ENCODE measurements at regions not wholly inside any gene's neighbourhood (a gene's known extent, or its start where the extent isn't known, plus 50 kb on each side); places are given as distances from the start of the nearest gene placed in this dataset.

GRCh38 chr13:106815545-106815944 lies 247.6 kb upstream of the ARGLU1 start (continued):
- TF ChIP-seq, protein P1, sequence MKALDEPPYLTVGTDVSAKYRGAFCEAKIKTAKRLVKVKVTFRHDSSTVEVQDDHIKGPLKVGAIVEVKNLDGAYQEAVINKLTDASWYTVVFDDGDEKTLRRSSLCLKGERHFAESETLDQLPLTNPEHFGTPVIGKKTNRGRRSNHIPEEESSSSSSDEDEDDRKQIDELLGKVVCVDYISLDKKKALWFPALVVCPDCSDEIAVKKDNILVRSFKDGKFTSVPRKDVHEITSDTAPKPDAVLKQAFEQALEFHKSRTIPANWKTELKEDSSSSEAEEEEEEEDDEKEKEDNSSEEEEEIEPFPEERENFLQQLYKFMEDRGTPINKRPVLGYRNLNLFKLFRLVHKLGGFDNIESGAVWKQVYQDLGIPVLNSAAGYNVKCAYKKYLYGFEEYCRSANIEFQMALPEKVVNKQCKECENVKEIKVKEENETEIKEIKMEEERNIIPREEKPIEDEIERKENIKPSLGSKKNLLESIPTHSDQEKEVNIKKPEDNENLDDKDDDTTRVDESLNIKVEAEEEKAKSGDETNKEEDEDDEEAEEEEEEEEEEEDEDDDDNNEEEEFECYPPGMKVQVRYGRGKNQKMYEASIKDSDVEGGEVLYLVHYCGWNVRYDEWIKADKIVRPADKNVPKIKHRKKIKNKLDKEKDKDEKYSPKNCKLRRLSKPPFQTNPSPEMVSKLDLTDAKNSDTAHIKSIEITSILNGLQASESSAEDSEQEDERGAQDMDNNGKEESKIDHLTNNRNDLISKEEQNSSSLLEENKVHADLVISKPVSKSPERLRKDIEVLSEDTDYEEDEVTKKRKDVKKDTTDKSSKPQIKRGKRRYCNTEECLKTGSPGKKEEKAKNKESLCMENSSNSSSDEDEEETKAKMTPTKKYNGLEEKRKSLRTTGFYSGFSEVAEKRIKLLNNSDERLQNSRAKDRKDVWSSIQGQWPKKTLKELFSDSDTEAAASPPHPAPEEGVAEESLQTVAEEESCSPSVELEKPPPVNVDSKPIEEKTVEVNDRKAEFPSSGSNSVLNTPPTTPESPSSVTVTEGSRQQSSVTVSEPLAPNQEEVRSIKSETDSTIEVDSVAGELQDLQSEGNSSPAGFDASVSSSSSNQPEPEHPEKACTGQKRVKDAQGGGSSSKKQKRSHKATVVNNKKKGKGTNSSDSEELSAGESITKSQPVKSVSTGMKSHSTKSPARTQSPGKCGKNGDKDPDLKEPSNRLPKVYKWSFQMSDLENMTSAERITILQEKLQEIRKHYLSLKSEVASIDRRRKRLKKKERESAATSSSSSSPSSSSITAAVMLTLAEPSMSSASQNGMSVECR (CRISPR knock-in tag; IDR thresholded peaks at IDR 0.05; ENCODE audit: borderline replicate concordance), result no peak
- TF ChIP-seq ZNF423 (CRISPR knock-in tag; IDR thresholded peaks at IDR 0.05) (peak; percentile 83), ZNF281 (CRISPR knock-in tag; IDR thresholded peaks at IDR 0.05) (peak; percentile 84; the same call in 1 of the 2 replicates), ATF3 (CRISPR knock-in tag; conservative IDR thresholded peaks at IDR 0.05) (no peak), ZNF232 (CRISPR knock-in tag; IDR thresholded peaks at IDR 0.05) (no peak), OVOL2 (CRISPR knock-in tag; IDR thresholded peaks at IDR 0.05; ENCODE audit: borderline replicate concordance) (no peak), FOXP4 (CRISPR knock-in tag; IDR thresholded peaks at IDR 0.05) (peak; percentile 77; the same call in 1 of the 2 replicates), EMX1 (CRISPR knock-in tag; IDR thresholded peaks at IDR 0.05) (no peak), ATF2 (CRISPR knock-in tag; IDR thresholded peaks at IDR 0.05; ENCODE audit: borderline replicate concordance, low read depth) (no peak), SP1 (CRISPR knock-in tag; conservative IDR thresholded peaks at IDR 0.05) (0 out of 2 replicates have a peak, but pooled peaks have one; percentile 27), FOXP1 (CRISPR knock-in tag; IDR thresholded peaks at IDR 0.05; ENCODE audit: borderline replicate concordance) (no peak), ELF4 (CRISPR knock-in tag; IDR thresholded peaks at IDR 0.05; ENCODE audit: low read depth) (no peak), SMAD4 (CRISPR knock-in tag; IDR thresholded peaks at IDR 0.05) (no peak), STAT6 (CRISPR knock-in tag; conservative IDR thresholded peaks at IDR 0.05; ENCODE audit: low read depth) (no peak), ZNF219 (CRISPR knock-in tag; IDR thresholded peaks at IDR 0.05; ENCODE audit: borderline replicate concordance) (no peak), NFATC4 (CRISPR knock-in tag; IDR thresholded peaks at IDR 0.05) (no peak), ZNF138 (CRISPR knock-in tag; conservative IDR thresholded peaks at IDR 0.05) (no peak), NFE2L1 (CRISPR knock-in tag; IDR thresholded peaks at IDR 0.05) (no peak)
- TF ChIP-seq, protein P2, sequence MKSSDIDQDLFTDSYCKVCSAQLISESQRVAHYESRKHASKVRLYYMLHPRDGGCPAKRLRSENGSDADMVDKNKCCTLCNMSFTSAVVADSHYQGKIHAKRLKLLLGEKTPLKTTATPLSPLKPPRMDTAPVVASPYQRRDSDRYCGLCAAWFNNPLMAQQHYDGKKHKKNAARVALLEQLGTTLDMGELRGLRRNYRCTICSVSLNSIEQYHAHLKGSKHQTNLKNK (CRISPR knock-in tag; IDR thresholded peaks at IDR 0.05), result no peak
- TF ChIP-seq, protein P3, sequence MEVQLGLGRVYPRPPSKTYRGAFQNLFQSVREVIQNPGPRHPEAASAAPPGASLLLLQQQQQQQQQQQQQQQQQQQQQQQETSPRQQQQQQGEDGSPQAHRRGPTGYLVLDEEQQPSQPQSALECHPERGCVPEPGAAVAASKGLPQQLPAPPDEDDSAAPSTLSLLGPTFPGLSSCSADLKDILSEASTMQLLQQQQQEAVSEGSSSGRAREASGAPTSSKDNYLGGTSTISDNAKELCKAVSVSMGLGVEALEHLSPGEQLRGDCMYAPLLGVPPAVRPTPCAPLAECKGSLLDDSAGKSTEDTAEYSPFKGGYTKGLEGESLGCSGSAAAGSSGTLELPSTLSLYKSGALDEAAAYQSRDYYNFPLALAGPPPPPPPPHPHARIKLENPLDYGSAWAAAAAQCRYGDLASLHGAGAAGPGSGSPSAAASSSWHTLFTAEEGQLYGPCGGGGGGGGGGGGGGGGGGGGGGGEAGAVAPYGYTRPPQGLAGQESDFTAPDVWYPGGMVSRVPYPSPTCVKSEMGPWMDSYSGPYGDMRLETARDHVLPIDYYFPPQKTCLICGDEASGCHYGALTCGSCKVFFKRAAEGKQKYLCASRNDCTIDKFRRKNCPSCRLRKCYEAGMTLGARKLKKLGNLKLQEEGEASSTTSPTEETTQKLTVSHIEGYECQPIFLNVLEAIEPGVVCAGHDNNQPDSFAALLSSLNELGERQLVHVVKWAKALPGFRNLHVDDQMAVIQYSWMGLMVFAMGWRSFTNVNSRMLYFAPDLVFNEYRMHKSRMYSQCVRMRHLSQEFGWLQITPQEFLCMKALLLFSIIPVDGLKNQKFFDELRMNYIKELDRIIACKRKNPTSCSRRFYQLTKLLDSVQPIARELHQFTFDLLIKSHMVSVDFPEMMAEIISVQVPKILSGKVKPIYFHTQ (CRISPR knock-in tag; IDR thresholded peaks at IDR 0.05), result 0 out of 2 replicates have a peak, but pooled peaks have one; percentile 45
- TF ChIP-seq, protein P4, sequence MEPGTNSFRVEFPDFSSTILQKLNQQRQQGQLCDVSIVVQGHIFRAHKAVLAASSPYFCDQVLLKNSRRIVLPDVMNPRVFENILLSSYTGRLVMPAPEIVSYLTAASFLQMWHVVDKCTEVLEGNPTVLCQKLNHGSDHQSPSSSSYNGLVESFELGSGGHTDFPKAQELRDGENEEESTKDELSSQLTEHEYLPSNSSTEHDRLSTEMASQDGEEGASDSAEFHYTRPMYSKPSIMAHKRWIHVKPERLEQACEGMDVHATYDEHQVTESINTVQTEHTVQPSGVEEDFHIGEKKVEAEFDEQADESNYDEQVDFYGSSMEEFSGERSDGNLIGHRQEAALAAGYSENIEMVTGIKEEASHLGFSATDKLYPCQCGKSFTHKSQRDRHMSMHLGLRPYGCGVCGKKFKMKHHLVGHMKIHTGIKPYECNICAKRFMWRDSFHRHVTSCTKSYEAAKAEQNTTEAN (CRISPR knock-in tag; IDR thresholded peaks at IDR 0.05), result no peak
